Uterus (tissue), 3 donors: ENCODE measurements at regions not wholly inside any gene's neighbourhood (a gene's known extent, or its start where the extent isn't known, plus 50 kb on each side); places are given as distances from the start of the nearest gene placed in this dataset.

Experiments
- DNase-seq, 2 donors: peaks; one replicate each; pipeline ENCODE4 v3.0.0-alpha.2; 2019 to 2020
- H3K27ac ChIP-seq, 2 donors: fragments of 200-600 bp; sonication (generic); 1 replicate in 1 of 2; 2 replicates in 1 of 2; pipeline ENCODE4 v1.5.1; 2016 to 2018
- H3K27me3 ChIP-seq, 2 donors: fragments of 200-600 bp; sonication (generic); one replicate each; pipeline ENCODE4 v1.5.1; 2018 to 2019; ENCODE audit warnings: control low read depth in 1 of 2
- H3K36me3 ChIP-seq, 2 donors: fragments of 200-600 bp; sonication (generic); one replicate each; pipeline ENCODE4 v1.5.1; 2019; ENCODE audit warnings: control low read depth in 1 of 2
- H3K4me1 ChIP-seq, 2 donors: fragments of 200-600 bp; sonication (generic); one replicate each; pipeline ENCODE4 v1.5.1; 2018 to 2019; ENCODE audit warnings: control low read depth in 1 of 2
- H3K4me3 ChIP-seq, 2 donors: fragments of 200-600 bp; sonication (generic); 1 replicate in 1 of 2; 2 replicates in 1 of 2; pipeline ENCODE4 v1.5.1; 2018 to 2019; ENCODE audit warnings: mild to moderate bottlenecking in 1 of 2
- H3K9me3 ChIP-seq, 2 donors: fragments of 200-600 bp; sonication (generic); one replicate each; pipeline ENCODE4 v1.5.1; 2019; ENCODE audit warnings: control low read depth in 1 of 2
- CTCF ChIP-seq, 4 experiments: fragments of 200-600 bp in 2 of 4; fragments of 450-650 bp in 2 of 4; sonication (generic) in 2 of 4; IDR thresholded peaks; one replicate each; pipeline ENCODE4 v1.5.1; 2016 to 2019; ENCODE audit warnings: antibody characterized with exemption in 4 of 4, mild to moderate bottlenecking in 2 of 4, moderate library complexity in 1 of 4
- POLR2A ChIP-seq, 2 donors: fragments of 450-650 bp; IDR thresholded peaks; one replicate each; pipeline ENCODE4 v1.6.1; 2016; ENCODE audit warnings: antibody characterized with exemption in 2 of 2, mild to moderate bottlenecking in 1 of 2, moderate library complexity in 1 of 2
- intact Hi-C: fragments of 100-400 bp; cut with DNase I; formaldehyde crosslinking; loops from one replicate; pipeline ENCODE4 v1.15.1; 2023; ENCODE audit warnings: low total_unique reads
- donor health status: DM: yes; HTN: yes; CAD: no.

DNA sequence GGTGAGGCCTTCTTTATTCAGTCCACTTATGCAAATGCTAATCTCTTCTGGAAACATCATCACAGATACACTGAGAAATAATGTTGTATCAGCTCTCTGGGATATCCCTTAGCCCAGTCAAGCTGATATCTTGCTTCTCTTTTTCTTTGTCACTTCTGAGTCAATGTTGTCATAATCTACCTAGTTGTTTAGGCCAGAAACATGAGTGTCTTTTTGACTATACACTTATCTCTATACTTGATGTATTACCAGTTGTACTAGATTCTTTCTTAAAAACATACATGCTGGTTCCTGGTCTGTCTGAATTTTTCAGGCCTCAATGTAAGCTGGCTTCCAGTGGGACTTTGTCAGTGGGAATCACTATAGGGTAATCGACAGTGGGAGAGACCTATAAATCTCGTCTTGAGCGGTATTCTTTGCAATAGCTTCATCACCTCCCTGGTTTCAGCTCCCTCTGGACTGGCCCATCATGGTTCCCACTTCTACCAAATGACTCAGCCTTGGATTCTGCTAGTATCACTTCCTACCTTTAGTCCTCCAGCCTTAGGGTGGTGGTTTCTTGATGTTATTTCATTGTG lies 135.2 kb upstream of the CYYR1 start:
- H3K9me3 ChIP-seq, result no peaks in the 10 kb centered on the region
- no peak for TF ChIP-seq CTCF (IDR thresholded peaks at IDR 0.05)
- TF ChIP-seq POLR2A (IDR thresholded peaks at IDR 0.05), result no peak
- H3K4me3 ChIP-seq, result no peak overlapping the region
- H3K4me1 ChIP-seq, result no peaks in the 10 kb centered on the region
- intact Hi-C loops, result no loop called here
- no peaks in the 10 kb centered on the region for H3K36me3 ChIP-seq
- H3K27me3 ChIP-seq, result no peaks in the 10 kb centered on the region
- DNase-seq, result no peak
- H3K27ac ChIP-seq, result no peak overlapping the region

GRCh38 chr21:26707246-26707645 lies 134.2 kb upstream of the CYYR1 start:
- H3K27me3 ChIP-seq, result no peaks in the 10 kb centered on the region
- intact Hi-C loops, result no loop called here
- H3K9me3 ChIP-seq, result no peaks in the 10 kb centered on the region
- no peaks in the 10 kb centered on the region for H3K4me1 ChIP-seq
- H3K27ac ChIP-seq, result no peak overlapping the region
- H3K4me3 ChIP-seq, result no peak overlapping the region
- DNase-seq, result no peak
- H3K36me3 ChIP-seq, result no peaks in the 10 kb centered on the region
- TF ChIP-seq CTCF (IDR thresholded peaks at IDR 0.05) (no peak), POLR2A (IDR thresholded peaks at IDR 0.05) (no peak)

GRCh38 chr21:26698416-26698815 lies 125.3 kb upstream of the CYYR1 start:
- no peaks in the 10 kb centered on the region for H3K9me3 ChIP-seq
- no peak overlapping the region for H3K27ac ChIP-seq
- H3K27me3 ChIP-seq, result no peaks in the 10 kb centered on the region
- H3K4me3 ChIP-seq, result no peak overlapping the region
- no peak for DNase-seq
- no peaks in the 10 kb centered on the region for H3K36me3 ChIP-seq
- TF ChIP-seq CTCF (IDR thresholded peaks at IDR 0.05), result no peak
- no peak for TF ChIP-seq POLR2A (IDR thresholded peaks at IDR 0.05)
- no peaks in the 10 kb centered on the region for H3K4me1 ChIP-seq
- intact Hi-C loops, result no loop called here

- DNase-seq, result no peak
- peaks cover 0 to 7% of the 10 kb centered on the region in 2 donors for H3K9me3 ChIP-seq
- no peak overlapping the region for H3K27ac ChIP-seq
- H3K36me3 ChIP-seq, result no peaks in the 10 kb centered on the region
- no peaks in the 10 kb centered on the region for H3K27me3 ChIP-seq
- intact Hi-C loops, result no loop called here
- no peak overlapping the region for H3K4me3 ChIP-seq
- no peaks in the 10 kb centered on the region for H3K4me1 ChIP-seq
- TF ChIP-seq POLR2A (IDR thresholded peaks at IDR 0.05) (no peak), CTCF (IDR thresholded peaks at IDR 0.05) (no peak)
These were observed 118.3 kb upstream of the CYYR1 start for GRCh38 chr21:26691416-26691815.

GRCh38 chr21:26686705-26687104 lies 113.6 kb upstream of the CYYR1 start:
- peaks cover 0 to 7% of the 10 kb centered on the region in 2 donors for H3K9me3 ChIP-seq
- no peak for DNase-seq
- no peak overlapping the region for H3K4me3 ChIP-seq
- no peaks in the 10 kb centered on the region for H3K4me1 ChIP-seq
- H3K27ac ChIP-seq, result no peak overlapping the region
- no peak for TF ChIP-seq CTCF (IDR thresholded peaks at IDR 0.05)
- TF ChIP-seq POLR2A (IDR thresholded peaks at IDR 0.05), result no peak
- no peaks in the 10 kb centered on the region for H3K36me3 ChIP-seq
- no peaks in the 10 kb centered on the region for H3K27me3 ChIP-seq
- intact Hi-C loops, result no loop called here
